GM23338 (cell line): ENCODE measurements at regions not wholly inside any gene's neighbourhood (a gene's known extent, or its start where the extent isn't known, plus 50 kb on each side); places are given as distances from the start of the nearest gene placed in this dataset.
A peak's percentile ranks its signal among the peaks of the same experiment; 100 is the strongest.

Experiments
- ATAC-seq: fragments of 200-7000 bp; cut with Tn5 transposase; 3 replicates; pipeline ENCODE4 v1.9.1; 2020
- DNase-seq: peaks from one replicate; pipeline ENCODE4 v3.0.0-alpha.2; 2015; ENCODE audit warnings: low spot score
- H2AFZ ChIP-seq: fragments of 200-600 bp; sonication (generic); 2 replicates; pipeline ENCODE4 v1.8.0; 2016; ENCODE audit warnings: antibody characterized with exemption, mild to moderate bottlenecking, moderate library complexity
- H3F3A ChIP-seq: fragments of 200-600 bp; sonication (generic); replicated peaks from 2 replicates; pipeline ENCODE4 v1.8.0; 2017; ENCODE audit warnings: antibody characterized with exemption, mixed run types, low read depth
- H3K27ac ChIP-seq: fragments of 200-600 bp; sonication (generic); 2 replicates; pipeline ENCODE4 v1.6.1; 2016; ENCODE audit warnings: low read depth
- H3K27me3 ChIP-seq: fragments of 200-600 bp; sonication (generic); 2 replicates; pipeline ENCODE4 v1.8.0; 2016; ENCODE audit warnings: mild to moderate bottlenecking, mixed run types, moderate library complexity; ENCODE audit not compliant: insufficient read depth
- H3K36me3 ChIP-seq: fragments of 200-600 bp; sonication (generic); 2 replicates; pipeline ENCODE4 v1.8.0; 2016; ENCODE audit warnings: mild to moderate bottlenecking; ENCODE audit not compliant: insufficient read depth
- H3K4me1 ChIP-seq: fragments of 200-600 bp; sonication (generic); 2 replicates; pipeline ENCODE4 v1.8.0; 2016; ENCODE audit warnings: mild to moderate bottlenecking, moderate library complexity; ENCODE audit not compliant: insufficient read depth
- H3K4me2 ChIP-seq: fragments of 200-600 bp; sonication (generic); 2 replicates; pipeline ENCODE4 v1.7.1; 2017; ENCODE audit warnings: mixed run types
- H3K4me3 ChIP-seq: fragments of 200-600 bp; sonication (generic); 2 replicates; pipeline ENCODE4 v1.6.1; 2016; ENCODE audit warnings: mixed run types
- H3K79me2 ChIP-seq: fragments of 200-600 bp; sonication (generic); replicated peaks from 2 replicates; pipeline ENCODE4 v1.8.0; 2017; ENCODE audit warnings: mild to moderate bottlenecking; ENCODE audit not compliant: insufficient read depth
- H3K9me2 ChIP-seq: fragments of 200-600 bp; sonication (generic); 2 replicates; pipeline ENCODE4 v1.8.0; 2017; ENCODE audit not compliant: insufficient read depth
- H4K20me1 ChIP-seq: fragments of 200-600 bp; sonication (generic); replicated peaks from 2 replicates; pipeline ENCODE4 v1.8.0; 2017; ENCODE audit warnings: mild to moderate bottlenecking; ENCODE audit not compliant: insufficient read depth
- H3K27ac Mint-ChIP-seq: 2 replicates; pipeline ENCODE4 v1.8.0; 2020; ENCODE audit warnings: inconsistent platforms, mild to moderate bottlenecking, moderate library complexity, mixed read lengths
- H3K27me3 Mint-ChIP-seq: 3 replicates; pipeline ENCODE4 v1.8.0; 2022; ENCODE audit warnings: low read depth, mild to moderate bottlenecking, moderate library complexity, mixed read lengths, inconsistent platforms; ENCODE audit not compliant: insufficient read depth, poor library complexity
- H3K36me3 Mint-ChIP-seq: 3 replicates; pipeline ENCODE4 v1.8.0; 2021; ENCODE audit warnings: low read depth, mild to moderate bottlenecking, inconsistent platforms, moderate library complexity, mixed read lengths
- H3K4me1 Mint-ChIP-seq: 3 replicates; pipeline ENCODE4 v1.8.0; 2020; ENCODE audit warnings: mild to moderate bottlenecking, inconsistent platforms, mixed read lengths
- H3K4me3 Mint-ChIP-seq: 3 replicates; pipeline ENCODE4 v1.8.0; 2021; ENCODE audit warnings: moderate library complexity, mild to moderate bottlenecking, inconsistent platforms, mixed read lengths
- H3K9me3 Mint-ChIP-seq: 3 replicates; pipeline ENCODE4 v1.8.0; 2020; ENCODE audit warnings: moderate library complexity, mild to moderate bottlenecking, inconsistent platforms, mixed read lengths
- CREB1 ChIP-seq: fragments of 250-450 bp; sonication (Bioruptor Pico); IDR thresholded peaks from 2 replicates; pipeline ENCODE4 v1.5.0; 2020; ENCODE audit warnings: low read depth, mild to moderate bottlenecking, moderate library complexity
- EZH2 ChIP-seq: fragments of 200-600 bp; sonication (generic); IDR thresholded peaks from one replicate; pipeline ENCODE4 v1.8.0; 2017; ENCODE audit warnings: antibody characterized with exemption, mild to moderate bottlenecking, low read depth; ENCODE audit not compliant: unreplicated experiment
- EZH2phosphoT487 ChIP-seq: fragments of 200-600 bp; sonication (generic); IDR thresholded peaks from one replicate; pipeline ENCODE4 v1.8.1; 2018; ENCODE audit warnings: antibody characterized with exemption; ENCODE audit not compliant: unreplicated experiment
- JUNB ChIP-seq: IDR thresholded peaks from one replicate; pipeline ENCODE4 v1.6.1; 2016; ENCODE audit warnings: antibody characterized with exemption; ENCODE audit not compliant: unreplicated experiment
- NANOG ChIP-seq: IDR thresholded peaks from 2 replicates; pipeline ENCODE4 v1.6.1; 2016; ENCODE audit warnings: antibody characterized with exemption, borderline replicate concordance
- POLR2AphosphoS5 ChIP-seq: IDR thresholded peaks from 2 replicates; pipeline ENCODE4 v1.6.1; 2016; ENCODE audit warnings: antibody characterized with exemption, low read depth
- STAT1 ChIP-seq: IDR thresholded peaks from one replicate; pipeline ENCODE4 v1.6.1; 2016; ENCODE audit warnings: antibody characterized with exemption; ENCODE audit not compliant: unreplicated experiment
- ZNF114 ChIP-seq: fragments of 250-450 bp; sonication (Bioruptor Pico); IDR thresholded peaks from 2 replicates; pipeline ENCODE4 v1.5.0; 2020; ENCODE audit warnings: mild to moderate bottlenecking, moderate library complexity
- ZNF331 ChIP-seq: fragments of 250-450 bp; sonication (Bioruptor Pico); IDR thresholded peaks from 2 replicates; pipeline ENCODE4 v1.5.0; 2020; ENCODE audit warnings: low read depth, mild to moderate bottlenecking, moderate library complexity
- TF ChIP-seq, protein P1 (sequence below): IDR thresholded peaks from 2 replicates; pipeline ENCODE4 v1.6.1; 2016; ENCODE audit warnings: antibody characterized with exemption
- TF ChIP-seq, protein P2 (sequence below): IDR thresholded peaks from one replicate; pipeline ENCODE4 v1.6.1; 2018; ENCODE audit warnings: antibody characterized with exemption; ENCODE audit not compliant: unreplicated experiment
- TF ChIP-seq, protein P3 (sequence below), 2 experiments: fragments of 200-600 bp in 1 of 2; sonication (generic) in 1 of 2; conservative IDR thresholded peaks; 2 replicates each; pipeline versions ENCODE4 v1.5.1 to v1.6.1; 2016 to 2017; ENCODE audit warnings: antibody characterized with exemption in 2 of 2, low read depth in 2 of 2, mild to moderate bottlenecking in 2 of 2, moderate library complexity in 1 of 2
- TF ChIP-seq, protein P4 (sequence below): fragments of 250-450 bp; sonication (Bioruptor Pico); IDR thresholded peaks from 2 replicates; pipeline ENCODE4 v1.5.0; 2020; ENCODE audit warnings: mild to moderate bottlenecking, moderate library complexity

DNA sequence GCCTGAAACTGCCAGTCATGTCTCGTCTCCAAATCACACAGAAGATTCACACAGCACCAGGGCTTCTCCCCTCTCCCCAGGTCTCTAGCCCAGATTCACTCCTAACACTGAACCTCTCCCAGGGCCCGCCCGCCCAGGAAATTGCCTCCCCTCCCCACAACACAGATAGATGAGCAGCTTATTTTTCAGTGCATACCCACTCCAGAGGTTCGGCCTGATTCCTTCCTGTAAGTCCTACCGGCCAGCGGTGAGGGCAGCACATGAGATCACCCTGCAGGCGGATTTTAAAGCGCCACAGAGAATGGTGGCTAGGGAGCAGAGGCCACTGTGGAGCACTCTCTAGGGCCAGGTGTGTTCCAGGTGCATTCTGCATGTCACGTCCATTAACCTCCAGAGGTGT lies 301.8 kb downstream of the IRF8 start:
- Histone ChIP-seq H4K20me1 (no peaks in the 10 kb centered on the region), H3K36me3 (no peaks in the 10 kb centered on the region), H3K27ac (no peak overlapping the region), H3K9me2 (no peaks in the 10 kb centered on the region), H3K4me2 (no peak overlapping the region), H2AFZ (no peak overlapping the region), H3K4me3 (no peak overlapping the region), H3K4me1 (peaks cover 30% of the 10 kb centered on the region), H3F3A (no peaks in the 10 kb centered on the region), H3K27me3 (no peaks in the 10 kb centered on the region), H3K79me2 (no peaks in the 10 kb centered on the region)
- H3K27ac Mint-ChIP-seq, result no peak overlapping the region
- DNase-seq, result no peak
- no peaks in the 10 kb centered on the region for H3K36me3 Mint-ChIP-seq
- H3K9me3 Mint-ChIP-seq, result no peaks in the 10 kb centered on the region
- peak; percentile 22; the same call in 2 of the 3 replicates for ATAC-seq
- peaks cover 62% of the 10 kb centered on the region for H3K4me1 Mint-ChIP-seq
- TF ChIP-seq, protein P1, sequence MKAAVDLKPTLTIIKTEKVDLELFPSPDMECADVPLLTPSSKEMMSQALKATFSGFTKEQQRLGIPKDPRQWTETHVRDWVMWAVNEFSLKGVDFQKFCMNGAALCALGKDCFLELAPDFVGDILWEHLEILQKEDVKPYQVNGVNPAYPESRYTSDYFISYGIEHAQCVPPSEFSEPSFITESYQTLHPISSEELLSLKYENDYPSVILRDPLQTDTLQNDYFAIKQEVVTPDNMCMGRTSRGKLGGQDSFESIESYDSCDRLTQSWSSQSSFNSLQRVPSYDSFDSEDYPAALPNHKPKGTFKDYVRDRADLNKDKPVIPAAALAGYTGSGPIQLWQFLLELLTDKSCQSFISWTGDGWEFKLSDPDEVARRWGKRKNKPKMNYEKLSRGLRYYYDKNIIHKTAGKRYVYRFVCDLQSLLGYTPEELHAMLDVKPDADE, result no peak
- TF ChIP-seq CREB1 (CRISPR knock-in tag), result no peak
- TF ChIP-seq, protein P2, sequence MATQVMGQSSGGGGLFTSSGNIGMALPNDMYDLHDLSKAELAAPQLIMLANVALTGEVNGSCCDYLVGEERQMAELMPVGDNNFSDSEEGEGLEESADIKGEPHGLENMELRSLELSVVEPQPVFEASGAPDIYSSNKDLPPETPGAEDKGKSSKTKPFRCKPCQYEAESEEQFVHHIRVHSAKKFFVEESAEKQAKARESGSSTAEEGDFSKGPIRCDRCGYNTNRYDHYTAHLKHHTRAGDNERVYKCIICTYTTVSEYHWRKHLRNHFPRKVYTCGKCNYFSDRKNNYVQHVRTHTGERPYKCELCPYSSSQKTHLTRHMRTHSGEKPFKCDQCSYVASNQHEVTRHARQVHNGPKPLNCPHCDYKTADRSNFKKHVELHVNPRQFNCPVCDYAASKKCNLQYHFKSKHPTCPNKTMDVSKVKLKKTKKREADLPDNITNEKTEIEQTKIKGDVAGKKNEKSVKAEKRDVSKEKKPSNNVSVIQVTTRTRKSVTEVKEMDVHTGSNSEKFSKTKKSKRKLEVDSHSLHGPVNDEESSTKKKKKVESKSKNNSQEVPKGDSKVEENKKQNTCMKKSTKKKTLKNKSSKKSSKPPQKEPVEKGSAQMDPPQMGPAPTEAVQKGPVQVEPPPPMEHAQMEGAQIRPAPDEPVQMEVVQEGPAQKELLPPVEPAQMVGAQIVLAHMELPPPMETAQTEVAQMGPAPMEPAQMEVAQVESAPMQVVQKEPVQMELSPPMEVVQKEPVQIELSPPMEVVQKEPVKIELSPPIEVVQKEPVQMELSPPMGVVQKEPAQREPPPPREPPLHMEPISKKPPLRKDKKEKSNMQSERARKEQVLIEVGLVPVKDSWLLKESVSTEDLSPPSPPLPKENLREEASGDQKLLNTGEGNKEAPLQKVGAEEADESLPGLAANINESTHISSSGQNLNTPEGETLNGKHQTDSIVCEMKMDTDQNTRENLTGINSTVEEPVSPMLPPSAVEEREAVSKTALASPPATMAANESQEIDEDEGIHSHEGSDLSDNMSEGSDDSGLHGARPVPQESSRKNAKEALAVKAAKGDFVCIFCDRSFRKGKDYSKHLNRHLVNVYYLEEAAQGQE, result no peak
- no peak for TF ChIP-seq ZNF114 (CRISPR knock-in tag)
- TF ChIP-seq STAT1, result no peak
- no peak for TF ChIP-seq NANOG
- no peak for TF ChIP-seq EZH2
- no peak for TF ChIP-seq ZNF331 (CRISPR knock-in tag)
- TF ChIP-seq, protein P3, sequence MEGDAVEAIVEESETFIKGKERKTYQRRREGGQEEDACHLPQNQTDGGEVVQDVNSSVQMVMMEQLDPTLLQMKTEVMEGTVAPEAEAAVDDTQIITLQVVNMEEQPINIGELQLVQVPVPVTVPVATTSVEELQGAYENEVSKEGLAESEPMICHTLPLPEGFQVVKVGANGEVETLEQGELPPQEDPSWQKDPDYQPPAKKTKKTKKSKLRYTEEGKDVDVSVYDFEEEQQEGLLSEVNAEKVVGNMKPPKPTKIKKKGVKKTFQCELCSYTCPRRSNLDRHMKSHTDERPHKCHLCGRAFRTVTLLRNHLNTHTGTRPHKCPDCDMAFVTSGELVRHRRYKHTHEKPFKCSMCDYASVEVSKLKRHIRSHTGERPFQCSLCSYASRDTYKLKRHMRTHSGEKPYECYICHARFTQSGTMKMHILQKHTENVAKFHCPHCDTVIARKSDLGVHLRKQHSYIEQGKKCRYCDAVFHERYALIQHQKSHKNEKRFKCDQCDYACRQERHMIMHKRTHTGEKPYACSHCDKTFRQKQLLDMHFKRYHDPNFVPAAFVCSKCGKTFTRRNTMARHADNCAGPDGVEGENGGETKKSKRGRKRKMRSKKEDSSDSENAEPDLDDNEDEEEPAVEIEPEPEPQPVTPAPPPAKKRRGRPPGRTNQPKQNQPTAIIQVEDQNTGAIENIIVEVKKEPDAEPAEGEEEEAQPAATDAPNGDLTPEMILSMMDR (conservative IDR thresholded peaks at IDR 0.05; ENCODE audit: low read depth in 2 of 2), result no peak
- TF ChIP-seq EZH2phosphoT487, result no peak
- TF ChIP-seq JUNB, result no peak
- TF ChIP-seq, protein P4, sequence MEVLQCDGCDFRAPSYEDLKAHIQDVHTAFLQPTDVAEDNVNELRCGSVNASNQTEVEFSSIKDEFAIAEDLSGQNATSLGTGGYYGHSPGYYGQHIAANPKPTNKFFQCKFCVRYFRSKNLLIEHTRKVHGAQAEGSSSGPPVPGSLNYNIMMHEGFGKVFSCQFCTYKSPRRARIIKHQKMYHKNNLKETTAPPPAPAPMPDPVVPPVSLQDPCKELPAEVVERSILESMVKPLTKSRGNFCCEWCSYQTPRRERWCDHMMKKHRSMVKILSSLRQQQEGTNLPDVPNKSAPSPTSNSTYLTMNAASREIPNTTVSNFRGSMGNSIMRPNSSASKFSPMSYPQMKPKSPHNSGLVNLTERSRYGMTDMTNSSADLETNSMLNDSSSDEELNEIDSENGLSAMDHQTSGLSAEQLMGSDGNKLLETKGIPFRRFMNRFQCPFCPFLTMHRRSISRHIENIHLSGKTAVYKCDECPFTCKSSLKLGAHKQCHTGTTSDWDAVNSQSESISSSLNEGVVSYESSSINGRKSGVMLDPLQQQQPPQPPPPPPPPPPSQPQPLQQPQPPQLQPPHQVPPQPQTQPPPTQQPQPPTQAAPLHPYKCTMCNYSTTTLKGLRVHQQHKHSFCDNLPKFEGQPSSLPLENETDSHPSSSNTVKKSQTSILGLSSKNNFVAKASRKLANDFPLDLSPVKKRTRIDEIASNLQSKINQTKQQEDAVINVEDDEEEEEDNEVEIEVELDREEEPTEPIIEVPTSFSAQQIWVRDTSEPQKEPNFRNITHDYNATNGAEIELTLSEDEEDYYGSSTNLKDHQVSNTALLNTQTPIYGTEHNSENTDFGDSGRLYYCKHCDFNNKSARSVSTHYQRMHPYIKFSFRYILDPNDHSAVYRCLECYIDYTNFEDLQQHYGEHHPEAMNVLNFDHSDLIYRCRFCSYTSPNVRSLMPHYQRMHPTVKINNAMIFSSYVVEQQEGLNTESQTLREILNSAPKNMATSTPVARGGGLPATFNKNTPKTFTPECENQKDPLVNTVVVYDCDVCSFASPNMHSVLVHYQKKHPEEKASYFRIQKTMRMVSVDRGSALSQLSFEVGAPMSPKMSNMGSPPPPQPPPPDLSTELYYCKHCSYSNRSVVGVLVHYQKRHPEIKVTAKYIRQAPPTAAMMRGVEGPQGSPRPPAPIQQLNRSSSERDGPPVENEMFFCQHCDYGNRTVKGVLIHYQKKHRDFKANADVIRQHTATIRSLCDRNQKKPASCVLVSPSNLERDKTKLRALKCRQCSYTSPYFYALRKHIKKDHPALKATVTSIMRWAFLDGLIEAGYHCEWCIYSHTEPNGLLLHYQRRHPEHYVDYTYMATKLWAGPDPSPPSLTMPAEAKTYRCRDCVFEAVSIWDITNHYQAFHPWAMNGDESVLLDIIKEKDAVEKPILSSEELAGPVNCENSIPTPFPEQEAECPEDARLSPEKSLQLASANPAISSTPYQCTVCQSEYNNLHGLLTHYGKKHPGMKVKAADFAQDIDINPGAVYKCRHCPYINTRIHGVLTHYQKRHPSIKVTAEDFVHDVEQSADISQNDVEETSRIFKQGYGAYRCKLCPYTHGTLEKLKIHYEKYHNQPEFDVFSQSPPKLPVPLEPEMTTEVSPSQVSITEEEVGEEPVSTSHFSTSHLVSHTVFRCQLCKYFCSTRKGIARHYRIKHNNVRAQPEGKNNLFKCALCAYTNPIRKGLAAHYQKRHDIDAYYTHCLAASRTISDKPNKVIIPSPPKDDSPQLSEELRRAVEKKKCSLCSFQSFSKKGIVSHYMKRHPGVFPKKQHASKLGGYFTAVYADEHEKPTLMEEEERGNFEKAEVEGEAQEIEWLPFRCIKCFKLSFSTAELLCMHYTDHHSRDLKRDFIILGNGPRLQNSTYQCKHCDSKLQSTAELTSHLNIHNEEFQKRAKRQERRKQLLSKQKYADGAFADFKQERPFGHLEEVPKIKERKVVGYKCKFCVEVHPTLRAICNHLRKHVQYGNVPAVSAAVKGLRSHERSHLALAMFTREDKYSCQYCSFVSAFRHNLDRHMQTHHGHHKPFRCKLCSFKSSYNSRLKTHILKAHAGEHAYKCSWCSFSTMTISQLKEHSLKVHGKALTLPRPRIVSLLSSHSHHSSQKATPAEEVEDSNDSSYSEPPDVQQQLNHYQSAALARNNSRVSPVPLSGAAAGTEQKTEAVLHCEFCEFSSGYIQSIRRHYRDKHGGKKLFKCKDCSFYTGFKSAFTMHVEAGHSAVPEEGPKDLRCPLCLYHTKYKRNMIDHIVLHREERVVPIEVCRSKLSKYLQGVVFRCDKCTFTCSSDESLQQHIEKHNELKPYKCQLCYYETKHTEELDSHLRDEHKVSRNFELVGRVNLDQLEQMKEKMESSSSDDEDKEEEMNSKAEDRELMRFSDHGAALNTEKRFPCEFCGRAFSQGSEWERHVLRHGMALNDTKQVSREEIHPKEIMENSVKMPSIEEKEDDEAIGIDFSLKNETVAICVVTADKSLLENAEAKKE (CRISPR knock-in tag), result no peak
- no peak for TF ChIP-seq POLR2AphosphoS5
- no peak overlapping the region for H3K4me3 Mint-ChIP-seq
- H3K27me3 Mint-ChIP-seq, result peaks cover 26% of the 10 kb centered on the region
